ENCODE measurements at regions not wholly inside any gene's neighbourhood (a gene's known extent, or its start where the extent isn't known, plus 50 kb on each side); places are given as distances from the start of the nearest gene placed in this dataset.
"Not testable (repeated sequence)": the region's sequence is repeated elsewhere in the genome, so short reads cannot be mapped to it uniquely, and the experiment has no call there.

DNA sequence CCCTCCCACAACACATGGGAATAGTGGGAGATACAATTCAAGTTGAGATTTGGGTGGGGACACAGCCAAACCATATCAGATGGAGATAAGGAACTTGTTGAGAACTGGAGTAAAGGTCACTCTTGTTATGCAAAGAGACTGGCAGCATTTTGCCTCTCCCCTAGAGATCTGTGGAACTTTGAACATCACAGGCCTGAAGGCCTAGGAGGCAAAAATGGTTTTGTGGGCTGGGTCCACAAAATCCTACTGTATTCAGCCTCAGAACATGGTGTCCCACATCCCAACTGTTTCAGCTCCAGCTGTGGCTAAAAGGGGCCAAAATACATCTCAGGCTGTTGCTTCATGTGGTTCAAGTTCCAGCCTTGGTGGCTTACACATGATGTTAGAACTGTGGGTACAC is 1247.8 kb upstream of the IGFBP7 start:
- Histone ChIP-seq H3K36me3 (no peaks in the 10 kb centered on the region), H3K4me3 (no peak overlapping the region), H4K20me1 (no peaks in the 10 kb centered on the region), H3K9ac (no peak overlapping the region), H3K27me3 (no peaks in the 10 kb centered on the region), H3K27ac (no peak overlapping the region), H3K9me3 (peaks cover 30% of the 10 kb centered on the region), H3K4me1 (no peaks in the 10 kb centered on the region), H3K4me2 (no peak overlapping the region)
- TF ChIP-seq Cebpa-rat (IDR thresholded peaks at IDR 0.05), result no peak

DNA sequence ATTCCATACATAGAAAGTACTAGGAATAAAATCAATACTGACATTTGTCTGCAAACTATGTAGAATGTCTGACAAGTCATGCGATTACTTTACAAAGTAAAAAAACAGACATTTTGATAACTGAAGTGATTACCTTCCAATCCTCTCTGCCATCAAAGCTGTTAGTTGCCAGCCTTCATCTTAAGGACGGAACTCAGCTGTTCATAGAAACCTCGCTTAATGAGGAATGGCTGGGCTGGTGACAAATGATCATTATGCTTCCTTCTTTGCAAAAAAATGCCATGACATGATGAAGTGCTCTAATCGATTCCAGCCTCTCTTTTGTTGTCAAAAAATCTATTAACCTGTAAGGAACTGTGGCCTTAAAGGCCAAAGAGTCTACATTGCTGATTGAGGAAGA is 1214.9 kb upstream of the IGFBP7 start:
- Histone ChIP-seq H3K27me3 (no peaks in the 10 kb centered on the region), H3K36me3 (no peaks in the 10 kb centered on the region), H3K4me3 (no peak overlapping the region), H3K9ac (no peak overlapping the region), H3K27ac (no peak overlapping the region), H4K20me1 (no peaks in the 10 kb centered on the region), H3K4me1 (no peaks in the 10 kb centered on the region), H3K4me2 (no peak overlapping the region), H3K9me3 (no peaks in the 10 kb centered on the region)
- TF ChIP-seq Cebpa-rat (IDR thresholded peaks at IDR 0.05), result no peak

- Histone ChIP-seq H3K36me3 (no peaks in the 10 kb centered on the region), H3K4me3 (no peak overlapping the region), H3K9ac (no peak overlapping the region), H3K9me3 (no peaks in the 10 kb centered on the region), H3K4me1 (no peaks in the 10 kb centered on the region), H3K27ac (no peak overlapping the region), H4K20me1 (no peaks in the 10 kb centered on the region), H3K4me2 (no peak overlapping the region), H3K27me3 (no peaks in the 10 kb centered on the region)
- no peak for TF ChIP-seq Cebpa-rat (IDR thresholded peaks at IDR 0.05)
Observed at GRCh38 chr4:58313444-58313843, 1203.3 kb upstream of the IGFBP7 start.

GRCh38 chr4:58303456-58303855 is 1193.3 kb upstream of the IGFBP7 start:
- Histone ChIP-seq H3K4me3 (no peak overlapping the region), H3K4me1 (no peaks in the 10 kb centered on the region), H3K27ac (no peak overlapping the region), H3K9me3 (no peaks in the 10 kb centered on the region), H3K36me3 (no peaks in the 10 kb centered on the region), H3K27me3 (no peaks in the 10 kb centered on the region), H4K20me1 (no peaks in the 10 kb centered on the region), H3K9ac (no peak overlapping the region), H3K4me2 (no peak overlapping the region)
- TF ChIP-seq Cebpa-rat (IDR thresholded peaks at IDR 0.05), result no peak

GRCh38 chr4:58301376-58301999 is 1191.3 kb upstream of the IGFBP7 start:
- no peaks in the 10 kb centered on the region for H4K20me1 ChIP-seq
- no peaks in the 10 kb centered on the region for H3K4me1 ChIP-seq
- no peaks in the 10 kb centered on the region for H3K36me3 ChIP-seq
- H3K27ac ChIP-seq, result no peak overlapping the region
- H3K27me3 ChIP-seq, result no peaks in the 10 kb centered on the region
- no peak overlapping the region for H3K4me3 ChIP-seq
- H3K9me3 ChIP-seq, result no peaks in the 10 kb centered on the region
- no peak overlapping the region for H3K4me2 ChIP-seq
- H3K9ac ChIP-seq, result no peak overlapping the region
- no peak for TF ChIP-seq Cebpa-rat (IDR thresholded peaks at IDR 0.05)

- no peaks in the 10 kb centered on the region for H3K27me3 ChIP-seq
- no peaks in the 10 kb centered on the region for H3K36me3 ChIP-seq
- H3K9ac ChIP-seq, result no peak overlapping the region
- H3K4me1 ChIP-seq, result no peaks in the 10 kb centered on the region
- TF ChIP-seq Cebpa-rat (IDR thresholded peaks at IDR 0.05), result no peak
- H3K27ac ChIP-seq, result no peak overlapping the region
- H4K20me1 ChIP-seq, result no peaks in the 10 kb centered on the region
- H3K4me3 ChIP-seq, result no peak overlapping the region
- no peak overlapping the region for H3K4me2 ChIP-seq
- no peaks in the 10 kb centered on the region for H3K9me3 ChIP-seq
Observed at GRCh38 chr4:58286335-58286734, 1176.2 kb upstream of the IGFBP7 start.

DNA sequence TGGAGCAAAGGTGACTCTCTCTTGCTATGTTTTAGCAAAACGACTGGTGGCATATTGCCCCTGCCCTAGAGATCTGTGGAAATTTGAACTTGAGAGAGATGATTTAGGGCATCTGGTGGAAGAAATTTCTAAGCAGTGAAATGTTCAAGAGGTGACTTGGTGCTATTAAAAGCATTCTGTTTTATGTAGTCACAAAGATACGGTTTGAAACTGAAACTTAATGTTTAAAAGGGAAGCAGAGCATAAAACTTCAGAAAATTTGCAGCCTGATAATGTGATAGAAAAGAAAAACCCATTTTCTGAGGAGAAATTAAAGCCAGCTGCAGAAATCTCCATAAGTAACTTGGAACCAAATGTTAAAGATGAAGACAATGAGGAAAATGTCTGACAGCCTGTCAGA is 1170.7 kb upstream of the IGFBP7 start:
- H3K4me2 ChIP-seq, H3K9ac ChIP-seq, H4K20me1 ChIP-seq, H3K4me3 ChIP-seq, H3K4me1 ChIP-seq, H3K27ac ChIP-seq, H3K9me3 ChIP-seq, H3K36me3 ChIP-seq, H3K27me3 ChIP-seq: not testable (repeated sequence)

DNA sequence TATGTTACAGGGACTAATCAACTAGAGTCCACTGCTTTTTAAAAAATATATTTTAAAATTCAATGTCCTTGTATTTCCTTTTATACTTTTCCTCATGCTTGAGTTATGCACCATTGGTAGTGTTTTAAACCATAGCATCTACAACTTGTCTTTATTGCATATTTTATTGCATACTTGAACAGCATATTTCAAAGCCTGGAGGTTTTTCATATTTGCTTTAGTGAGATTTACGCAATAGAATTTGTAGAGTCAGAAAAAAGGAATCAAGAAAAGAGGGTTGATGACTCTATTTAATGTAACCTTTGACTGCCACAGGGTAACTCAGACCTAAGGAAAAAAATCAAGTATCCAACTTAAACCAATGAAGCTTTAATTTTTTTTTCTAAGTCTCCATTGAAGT is 1165.7 kb upstream of the IGFBP7 start:
- H3K9ac ChIP-seq, result no peak overlapping the region
- H3K4me2 ChIP-seq, result no peak overlapping the region
- H3K27me3 ChIP-seq, result no peaks in the 10 kb centered on the region
- no peak for TF ChIP-seq Cebpa-rat (IDR thresholded peaks at IDR 0.05)
- no peak overlapping the region for H3K4me3 ChIP-seq
- H3K9me3 ChIP-seq, result peaks cover 7% of the 10 kb centered on the region; the same call in 1 of the 2 replicates
- H3K36me3 ChIP-seq, result no peaks in the 10 kb centered on the region
- no peaks in the 10 kb centered on the region for H4K20me1 ChIP-seq
- no peak overlapping the region for H3K27ac ChIP-seq
- H3K4me1 ChIP-seq, result no peaks in the 10 kb centered on the region

DNA sequence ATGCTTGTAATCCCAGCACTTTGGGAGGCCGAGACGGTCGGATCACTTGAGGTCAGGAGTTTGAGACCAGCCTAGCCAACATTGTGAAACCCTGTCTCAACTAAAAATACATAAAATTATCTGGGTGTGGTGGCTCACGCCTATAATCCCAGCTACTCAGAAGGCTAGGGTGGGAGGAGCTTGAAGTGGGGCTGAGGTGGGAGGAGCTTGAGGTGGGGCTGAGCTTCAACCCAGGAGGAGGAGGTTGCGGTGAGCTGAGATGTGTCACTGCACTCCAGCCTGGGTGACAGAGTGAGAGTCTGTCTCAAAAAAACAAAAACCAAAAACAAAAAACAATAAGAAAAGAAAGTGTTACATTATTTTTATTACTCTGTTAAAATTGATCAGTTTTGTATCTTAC is 1164.4 kb upstream of the IGFBP7 start:
- no peak for TF ChIP-seq Cebpa-rat (IDR thresholded peaks at IDR 0.05)
- Histone ChIP-seq H3K27me3 (no peaks in the 10 kb centered on the region), H3K36me3 (no peaks in the 10 kb centered on the region), H3K4me2 (no peak overlapping the region), H3K27ac (no peak overlapping the region), H3K9ac (no peak overlapping the region), H3K4me1 (no peaks in the 10 kb centered on the region), H4K20me1 (no peaks in the 10 kb centered on the region), H3K9me3 (peaks cover 20% of the 10 kb centered on the region), H3K4me3 (no peak overlapping the region)

DNA sequence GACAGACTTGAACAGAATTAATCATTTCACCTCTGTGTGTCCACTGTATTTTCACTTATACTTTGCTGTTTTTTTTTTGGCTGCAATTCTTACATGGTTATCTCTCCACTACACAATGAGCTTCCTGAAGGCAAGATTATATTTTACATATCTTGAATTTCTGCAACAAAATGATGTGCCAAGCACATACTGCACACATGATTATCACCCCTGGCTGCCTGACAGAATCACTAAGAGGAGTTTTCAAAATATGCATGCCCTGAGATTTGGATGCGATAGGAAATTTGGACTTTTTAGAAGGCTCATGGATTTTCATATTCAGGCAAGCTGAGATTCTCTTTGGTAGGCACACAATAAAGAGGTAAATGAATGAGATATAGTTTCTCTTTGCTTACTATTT is 1162.1 kb upstream of the IGFBP7 start:
- Histone ChIP-seq H3K4me3 (no peak overlapping the region), H3K27ac (no peak overlapping the region), H3K4me2 (no peak overlapping the region), H3K9me3 (peaks cover 20% of the 10 kb centered on the region), H3K4me1 (no peaks in the 10 kb centered on the region), H3K36me3 (no peaks in the 10 kb centered on the region), H3K27me3 (no peaks in the 10 kb centered on the region), H3K9ac (no peak overlapping the region), H4K20me1 (no peaks in the 10 kb centered on the region)
- no peak for TF ChIP-seq Cebpa-rat (IDR thresholded peaks at IDR 0.05)

DNA sequence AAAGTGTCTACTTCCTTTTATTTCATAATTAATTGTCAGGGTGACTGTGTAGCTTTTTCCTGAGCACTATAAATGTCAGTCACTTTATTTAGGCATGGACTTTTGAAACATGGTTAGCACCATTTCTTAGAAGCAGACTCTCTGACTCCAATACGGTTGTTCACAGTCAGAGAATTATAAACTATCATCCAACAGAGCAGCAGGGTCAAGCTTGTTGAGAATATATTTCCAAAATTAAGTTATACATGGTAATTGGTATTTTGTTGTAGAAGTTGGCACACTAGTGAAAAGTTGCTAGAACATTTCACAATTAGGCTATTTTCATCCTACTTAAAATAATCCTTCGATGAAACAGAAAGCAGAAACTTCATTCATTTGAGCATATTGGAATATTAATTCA is 1155.5 kb upstream of the IGFBP7 start:
- H3K4me3 ChIP-seq, result no peak overlapping the region
- peaks cover 11% of the 10 kb centered on the region for H3K9me3 ChIP-seq
- no peaks in the 10 kb centered on the region for H4K20me1 ChIP-seq
- H3K27ac ChIP-seq, result no peak overlapping the region
- no peaks in the 10 kb centered on the region for H3K4me1 ChIP-seq
- TF ChIP-seq Cebpa-rat (IDR thresholded peaks at IDR 0.05), result no peak
- no peaks in the 10 kb centered on the region for H3K36me3 ChIP-seq
- no peak overlapping the region for H3K9ac ChIP-seq
- H3K27me3 ChIP-seq, result no peaks in the 10 kb centered on the region
- H3K4me2 ChIP-seq, result no peak overlapping the region

Data from BLaER1 (cell line).